NCI-H524 (cell line): ENCODE measurements at regions not wholly inside any gene's neighbourhood (a gene's known extent, or its start where the extent isn't known, plus 50 kb on each side); places are given as distances from the start of the nearest gene placed in this dataset.

Experiments
- DNase-seq, 2 experiments: peaks; one replicate each; lab custom pipeline; 2025; lab: John Stamatoyannopoulos, UW

GRCh38 chr20:63086421-63087235, 79.9 kb upstream of the BHLHE23 start:
- no peak for DNase-seq

GRCh38 chr20:63085151-63085861, 78.5 kb upstream of the BHLHE23 start:
- DNase-seq: no peak

- no peak for DNase-seq
Observed at GRCh38 chr20:63084563-63084927, 77.8 kb upstream of the BHLHE23 start.

- DNase-seq: no peak
Observed at GRCh38 chr20:63083831-63084562, 77.2 kb upstream of the BHLHE23 start.

GRCh38 chr20:63082939-63083735, 76.4 kb upstream of the BHLHE23 start:
- DNase-seq: no peak

GRCh38 chr20:63082308-63082938, 75.7 kb upstream of the BHLHE23 start:
- no peak for DNase-seq

GRCh38 chr20:63081831-63082230, 75.1 kb upstream of the BHLHE23 start:
- DNase-seq: no peak

- DNase-seq: no peak
Observed at GRCh38 chr20:63081351-63081750, 74.6 kb upstream of the BHLHE23 start.

GRCh38 chr20:63080811-63081210, 74.0 kb upstream of the BHLHE23 start:
- no peak for DNase-seq

GRCh38 chr20:63080411-63080810, 73.6 kb upstream of the BHLHE23 start:
- DNase-seq: no peak

GRCh38 chr20:63079971-63080370, 73.2 kb upstream of the BHLHE23 start:
- no peak for DNase-seq

- DNase-seq: no peak
Observed at GRCh38 chr20:63077705-63078104, 70.9 kb upstream of the BHLHE23 start.

- no peak for DNase-seq
Observed at GRCh38 chr20:63076421-63076820, 69.7 kb upstream of the BHLHE23 start.

GRCh38 chr20:63074631-63075030, 67.9 kb upstream of the BHLHE23 start:
- no peak for DNase-seq

- DNase-seq: no peak
Observed at GRCh38 chr20:63074182-63074581, 67.4 kb upstream of the BHLHE23 start.

- no peak for DNase-seq
Observed at GRCh38 chr20:63073738-63074065, 66.9 kb upstream of the BHLHE23 start.

GRCh38 chr20:63072991-63073737, 66.4 kb upstream of the BHLHE23 start:
- DNase-seq: no peak

- DNase-seq: no peak
Observed at GRCh38 chr20:63072231-63072791, 65.5 kb upstream of the BHLHE23 start.

- DNase-seq: peak in 1 of 2 experiments; percentile 61
Observed at GRCh38 chr20:63071541-63072181, 64.9 kb upstream of the BHLHE23 start.
